ENCODE measurements at regions not wholly inside any gene's neighbourhood (a gene's known extent, or its start where the extent isn't known, plus 50 kb on each side); places are given as distances from the start of the nearest gene placed in this dataset.

DNA sequence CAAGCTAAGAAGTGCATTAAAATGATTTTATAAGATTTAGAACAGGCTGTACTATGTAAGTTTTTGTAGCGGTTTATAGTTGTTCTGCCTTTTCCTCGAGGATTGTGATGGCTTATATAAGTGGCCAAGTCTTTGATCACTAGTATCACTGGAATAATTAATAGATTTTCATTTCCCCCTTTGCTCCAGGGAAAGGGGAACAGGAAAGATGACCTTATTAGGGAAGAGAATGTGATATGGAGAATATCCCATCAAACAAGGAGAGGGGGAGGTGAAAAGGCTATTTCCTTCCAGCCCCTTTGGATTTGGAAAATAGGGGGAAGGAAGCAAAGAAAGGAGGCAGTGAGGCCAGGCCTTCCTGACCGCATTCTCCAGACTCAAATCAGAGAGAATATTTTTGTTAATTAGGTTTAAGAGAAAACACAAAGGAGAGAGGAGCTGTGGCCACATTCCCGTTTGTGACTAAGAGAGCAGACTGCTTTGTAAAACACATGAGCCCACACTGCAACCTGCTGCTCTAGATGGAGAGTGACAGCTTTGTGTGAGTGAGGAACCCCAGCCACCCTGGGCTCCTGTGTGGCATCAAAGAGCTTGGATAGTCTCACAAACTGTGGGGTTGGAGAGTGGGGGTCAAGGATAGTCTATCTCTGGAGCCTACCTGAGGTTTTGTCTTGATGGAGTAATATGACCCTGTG, 359.5 kb downstream of the DTWD2 start:
- TF ChIP-seq POLR2A (IDR thresholded peaks at IDR 0.05), result no peak
- TF ChIP-seq CTCF (IDR thresholded peaks at IDR 0.05), result no peak
